Duodenal mucosa (tissue), 2 donors: ENCODE measurements at regions not wholly inside any gene's neighbourhood (a gene's known extent, or its start where the extent isn't known, plus 50 kb on each side); places are given as distances from the start of the nearest gene placed in this dataset.
"Not testable (repeated sequence)": the region's sequence is repeated elsewhere in the genome, so short reads cannot be mapped to it uniquely, and the experiment has no call there.

Source experiments
- H3K27ac ChIP-seq: one replicate; pipeline ENCODE4 v1.7.0; 2013; ENCODE audit warnings: low read depth, low read length
- H3K27me3 ChIP-seq, 2 donors: one replicate each; pipeline ENCODE4 v1.7.0; 2013; ENCODE audit warnings: low read length in 2 of 2, control low read depth in 1 of 2; ENCODE audit not compliant: insufficient read depth in 2 of 2, control insufficient read depth in 1 of 2
- H3K36me3 ChIP-seq, 2 donors: one replicate each; pipeline ENCODE4 v1.7.0; 2013; ENCODE audit warnings: low read length in 2 of 2, control low read depth in 1 of 2; ENCODE audit not compliant: insufficient read depth in 2 of 2, control insufficient read depth in 1 of 2
- H3K4me1 ChIP-seq, 2 donors: one replicate each; pipeline ENCODE4 v1.7.0; 2013; ENCODE audit warnings: low read length in 2 of 2, control low read depth in 1 of 2; ENCODE audit not compliant: insufficient read depth in 2 of 2, control insufficient read depth in 1 of 2
- H3K4me3 ChIP-seq, 2 donors: one replicate each; pipeline ENCODE4 v1.7.0; 2013; ENCODE audit warnings: low read length in 2 of 2, low read depth in 1 of 2
- H3K9ac ChIP-seq, 2 donors: one replicate each; pipeline ENCODE4 v1.7.0; 2013; ENCODE audit warnings: low read length in 2 of 2, low read depth in 1 of 2
- H3K9me3 ChIP-seq, 2 donors: one replicate each; pipeline ENCODE4 v1.7.0; 2013; ENCODE audit warnings: low read length in 2 of 2, control low read depth in 1 of 2; ENCODE audit not compliant: control insufficient read depth in 1 of 2

DNA sequence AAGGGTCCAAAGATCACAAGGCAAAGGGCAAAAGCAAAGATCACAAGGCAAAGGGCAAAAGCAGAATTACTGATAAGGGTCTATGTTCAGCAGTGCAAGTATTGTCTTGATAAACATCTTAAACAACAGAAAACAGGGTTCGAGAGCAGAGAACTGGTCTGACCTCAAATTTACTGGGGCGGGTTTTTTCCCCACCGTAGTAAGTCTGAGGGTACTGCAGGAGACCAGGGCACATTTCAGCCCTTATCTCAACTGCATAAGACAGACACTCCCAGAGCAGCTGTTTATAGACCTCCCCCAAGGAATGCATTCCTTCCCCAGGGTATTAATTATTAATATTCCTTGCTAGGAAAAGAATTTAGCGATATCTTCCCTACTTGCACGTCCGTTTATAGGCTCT, 61.3 kb downstream of the ZNF860 start:
- H3K4me3 ChIP-seq, H3K36me3 ChIP-seq, H3K27ac ChIP-seq, H3K27me3 ChIP-seq, H3K9ac ChIP-seq: not testable (repeated sequence)
- H3K4me1 ChIP-seq = peaks cover 20 to 24% of the 10 kb centered on the region in 2 donors
- H3K9me3 ChIP-seq = peaks cover 6 to 12% of the 10 kb centered on the region in 2 donors

DNA sequence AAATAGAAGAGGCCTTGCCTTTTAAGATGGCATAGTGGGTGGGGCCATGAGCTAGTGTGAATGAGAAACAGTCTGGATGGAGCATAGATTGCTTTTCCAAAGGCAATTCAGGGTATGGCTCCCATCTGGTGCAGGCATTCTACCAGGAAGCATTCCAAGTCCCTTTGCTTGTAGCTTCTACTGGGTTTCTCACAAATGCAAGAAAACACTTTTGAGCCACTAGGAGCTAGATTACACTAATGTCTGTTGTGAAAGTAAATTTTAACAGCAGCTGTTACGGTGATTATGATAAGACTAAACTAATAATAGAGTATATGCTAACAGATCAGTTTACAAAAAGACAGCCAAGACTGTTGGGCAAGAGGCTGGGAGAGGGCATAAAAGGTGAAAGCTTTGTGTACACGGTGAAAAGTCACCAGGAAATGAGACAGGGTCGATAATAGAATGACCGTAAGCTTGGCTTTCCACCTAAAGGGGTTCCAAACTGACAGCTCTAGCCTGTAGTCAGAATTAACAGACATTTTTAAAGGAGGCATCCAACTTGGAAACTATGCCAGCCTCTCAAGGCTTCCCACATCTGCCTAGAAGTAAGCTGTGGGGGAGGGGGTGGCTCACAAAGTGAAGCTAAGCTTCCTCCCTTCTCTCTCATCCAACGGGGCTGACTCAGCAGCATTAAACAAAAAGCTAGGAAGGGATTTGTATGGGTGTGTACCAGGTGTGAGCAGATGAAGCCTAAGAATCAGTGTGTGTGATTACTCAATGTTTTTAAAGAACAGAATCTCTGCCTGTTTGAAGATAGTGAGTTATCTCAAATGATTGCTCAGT, 61.1 kb upstream of the GPD1L start:
- peak overlapping the region; percentile 21 to 34 for H3K4me3 ChIP-seq

DNA sequence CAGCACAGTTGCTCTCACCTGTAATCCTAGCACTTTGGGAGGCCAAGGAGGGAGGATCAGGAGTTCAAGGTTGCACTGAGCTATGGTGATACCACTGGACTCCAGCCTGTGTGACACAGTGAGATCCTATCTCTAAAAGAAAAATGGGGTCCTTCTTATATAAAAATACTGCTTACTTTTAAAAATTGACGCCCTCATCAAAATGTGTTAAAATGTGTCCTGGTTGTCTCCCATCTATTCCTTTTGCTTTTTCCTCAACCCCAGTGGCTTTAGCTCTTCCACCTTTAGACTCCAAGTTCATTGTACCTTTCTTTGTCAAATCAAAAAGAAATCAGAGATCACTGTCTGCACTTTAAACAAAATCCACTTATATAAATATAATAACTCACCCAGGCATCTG, 60.3 kb upstream of the GPD1L start:
- Histone ChIP-seq H3K27ac (no peak overlapping the region), H3K4me1 (peaks cover 13 to 16% of the 10 kb centered on the region in 2 donors), H3K9me3 (peaks cover 6 to 12% of the 10 kb centered on the region in 2 donors), H3K9ac (no peak overlapping the region), H3K4me3 (no peak overlapping the region), H3K27me3 (no peaks in the 10 kb centered on the region), H3K36me3 (no peaks in the 10 kb centered on the region)

More for the DNA sequence above, 61.1 kb upstream of the GPD1L start:
- H3K4me1 ChIP-seq = peaks cover 20 to 21% of the 10 kb centered on the region in 2 donors
- no peaks in the 10 kb centered on the region for H3K36me3 ChIP-seq
- peak overlapping the region in 1 of 2 donors; percentile 32 for H3K9ac ChIP-seq
- no peaks in the 10 kb centered on the region for H3K27me3 ChIP-seq
- H3K27ac ChIP-seq = no peak overlapping the region
- H3K9me3 ChIP-seq = peaks cover 6 to 12% of the 10 kb centered on the region in 2 donors

DNA sequence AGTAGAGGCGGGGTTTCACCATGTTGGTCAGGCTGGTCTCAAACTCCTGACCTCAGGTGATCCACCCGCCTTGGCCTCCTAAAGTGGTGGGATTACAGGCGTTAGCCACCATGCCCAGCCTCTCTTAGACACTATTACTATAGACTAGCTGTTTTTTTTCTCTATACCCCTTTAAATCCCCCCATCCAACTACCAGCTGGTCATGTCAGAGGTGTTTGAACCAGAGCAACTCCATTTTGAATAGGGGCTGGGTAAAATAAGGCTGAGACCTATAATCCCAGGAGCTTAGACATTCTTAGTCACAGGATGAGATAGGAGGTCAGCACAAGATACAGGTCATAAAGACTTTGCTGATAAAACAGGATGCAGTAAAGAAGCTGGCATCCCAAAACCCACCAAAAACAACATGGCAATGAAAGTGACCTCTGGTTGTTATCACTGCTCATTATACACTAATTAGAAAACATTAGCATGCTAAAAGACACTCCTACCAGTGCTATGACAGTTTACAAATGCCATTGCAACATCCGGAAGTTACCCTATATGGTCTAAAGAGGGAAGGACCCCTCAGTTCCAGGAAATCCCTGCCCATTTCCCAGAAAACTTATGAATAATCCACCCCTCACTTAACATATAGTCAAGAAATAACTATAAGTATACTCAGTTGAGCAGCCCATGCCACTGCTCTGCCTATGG, 57.8 kb upstream of the GPD1L start:
- Histone ChIP-seq H3K36me3 (no peaks in the 10 kb centered on the region), H3K27ac (no peak overlapping the region), H3K9me3 (no peaks in the 10 kb centered on the region), H3K27me3 (no peaks in the 10 kb centered on the region), H3K4me3 (no peak overlapping the region), H3K4me1 (peaks cover 12 to 16% of the 10 kb centered on the region in 2 donors), H3K9ac (no peak overlapping the region)

GRCh38 chr3:32049916-32050315, 56.5 kb upstream of the GPD1L start:
- no peak overlapping the region for H3K27ac ChIP-seq
- no peak overlapping the region for H3K9ac ChIP-seq
- no peaks in the 10 kb centered on the region for H3K9me3 ChIP-seq
- H3K36me3 ChIP-seq = no peaks in the 10 kb centered on the region
- H3K4me3 ChIP-seq = no peak overlapping the region
- no peaks in the 10 kb centered on the region for H3K27me3 ChIP-seq
- H3K4me1 ChIP-seq = peaks cover 10 to 11% of the 10 kb centered on the region in 2 donors

GRCh38 chr3:32052230-32052629, 54.2 kb upstream of the GPD1L start:
- not testable (repeated sequence) for H3K4me3 ChIP-seq, H3K9ac ChIP-seq, H3K9me3 ChIP-seq, H3K27ac ChIP-seq, H3K36me3 ChIP-seq, H3K4me1 ChIP-seq, H3K27me3 ChIP-seq

- not testable (repeated sequence) for H3K9me3 ChIP-seq, H3K36me3 ChIP-seq, H3K4me3 ChIP-seq, H3K9ac ChIP-seq, H3K27ac ChIP-seq, H3K27me3 ChIP-seq, H3K4me1 ChIP-seq
Observed at GRCh38 chr3:32052851-32053250, 53.6 kb upstream of the GPD1L start.

- Histone ChIP-seq H3K36me3 (no peaks in the 10 kb centered on the region), H3K4me1 (peaks cover 3 to 4% of the 10 kb centered on the region in 2 donors), H3K9ac (no peak overlapping the region), H3K4me3 (no peak overlapping the region), H3K27ac (no peak overlapping the region), H3K27me3 (no peaks in the 10 kb centered on the region), H3K9me3 (no peaks in the 10 kb centered on the region)
Observed at GRCh38 chr3:32056559-32057290, 49.7 kb upstream of the GPD1L start.
